ENCODE measurements at regions not wholly inside any gene's neighbourhood (a gene's known extent, or its start where the extent isn't known, plus 50 kb on each side); places are given as distances from the start of the nearest gene placed in this dataset.

- TF ChIP-seq, protein P1, sequence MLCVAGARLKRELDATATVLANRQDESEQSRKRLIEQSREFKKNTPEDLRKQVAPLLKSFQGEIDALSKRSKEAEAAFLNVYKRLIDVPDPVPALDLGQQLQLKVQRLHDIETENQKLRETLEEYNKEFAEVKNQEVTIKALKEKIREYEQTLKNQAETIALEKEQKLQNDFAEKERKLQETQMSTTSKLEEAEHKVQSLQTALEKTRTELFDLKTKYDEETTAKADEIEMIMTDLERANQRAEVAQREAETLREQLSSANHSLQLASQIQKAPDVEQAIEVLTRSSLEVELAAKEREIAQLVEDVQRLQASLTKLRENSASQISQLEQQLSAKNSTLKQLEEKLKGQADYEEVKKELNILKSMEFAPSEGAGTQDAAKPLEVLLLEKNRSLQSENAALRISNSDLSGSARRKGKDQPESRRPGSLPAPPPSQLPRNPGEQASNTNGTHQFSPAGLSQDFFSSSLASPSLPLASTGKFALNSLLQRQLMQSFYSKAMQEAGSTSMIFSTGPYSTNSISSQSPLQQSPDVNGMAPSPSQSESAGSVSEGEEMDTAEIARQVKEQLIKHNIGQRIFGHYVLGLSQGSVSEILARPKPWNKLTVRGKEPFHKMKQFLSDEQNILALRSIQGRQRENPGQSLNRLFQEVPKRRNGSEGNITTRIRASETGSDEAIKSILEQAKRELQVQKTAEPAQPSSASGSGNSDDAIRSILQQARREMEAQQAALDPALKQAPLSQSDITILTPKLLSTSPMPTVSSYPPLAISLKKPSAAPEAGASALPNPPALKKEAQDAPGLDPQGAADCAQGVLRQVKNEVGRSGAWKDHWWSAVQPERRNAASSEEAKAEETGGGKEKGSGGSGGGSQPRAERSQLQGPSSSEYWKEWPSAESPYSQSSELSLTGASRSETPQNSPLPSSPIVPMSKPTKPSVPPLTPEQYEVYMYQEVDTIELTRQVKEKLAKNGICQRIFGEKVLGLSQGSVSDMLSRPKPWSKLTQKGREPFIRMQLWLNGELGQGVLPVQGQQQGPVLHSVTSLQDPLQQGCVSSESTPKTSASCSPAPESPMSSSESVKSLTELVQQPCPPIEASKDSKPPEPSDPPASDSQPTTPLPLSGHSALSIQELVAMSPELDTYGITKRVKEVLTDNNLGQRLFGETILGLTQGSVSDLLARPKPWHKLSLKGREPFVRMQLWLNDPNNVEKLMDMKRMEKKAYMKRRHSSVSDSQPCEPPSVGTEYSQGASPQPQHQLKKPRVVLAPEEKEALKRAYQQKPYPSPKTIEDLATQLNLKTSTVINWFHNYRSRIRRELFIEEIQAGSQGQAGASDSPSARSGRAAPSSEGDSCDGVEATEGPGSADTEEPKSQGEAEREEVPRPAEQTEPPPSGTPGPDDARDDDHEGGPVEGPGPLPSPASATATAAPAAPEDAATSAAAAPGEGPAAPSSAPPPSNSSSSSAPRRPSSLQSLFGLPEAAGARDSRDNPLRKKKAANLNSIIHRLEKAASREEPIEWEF (IDR thresholded peaks at IDR 0.05; ENCODE audit: insufficient replicate concordance, low read depth, low read length): no peak
- TF ChIP-seq NFIC (IDR thresholded peaks at IDR 0.05; ENCODE audit: low read depth, low read length): no peak
Measured at GRCh38 chr2:16971722-16972234, 306.1 kb upstream of the CYRIA start.
